Gastroesophageal sphincter (tissue), 4 donors: ENCODE measurements at regions not wholly inside any gene's neighbourhood (a gene's known extent, or its start where the extent isn't known, plus 50 kb on each side); places are given as distances from the start of the nearest gene placed in this dataset.

ENCODE experiments used
- ATAC-seq: fragments of 150-250 bp; one replicate; pipeline ENCODE4 v1.9.1; 2016; ENCODE audit warnings: mild to moderate bottlenecking, moderate library complexity
- H3K27ac ChIP-seq, 4 donors: fragments of 200-600 bp; sonication (generic) in 3 of 4; 1 replicate in 3 of 4; 2 replicates in 1 of 4; pipeline ENCODE4 v1.5.1; 2016 to 2019
- H3K27me3 ChIP-seq: fragments of 200-600 bp; sonication (generic); one replicate; pipeline ENCODE4 v1.5.1; 2019
- H3K36me3 ChIP-seq, 2 donors: fragments of 200-600 bp; sonication (generic); one replicate each; pipeline ENCODE4 v1.5.1; 2019; ENCODE audit warnings: control low read depth in 1 of 2
- H3K4me1 ChIP-seq, 3 donors: fragments of 200-600 bp; sonication (generic); 1 replicate in 2 of 3; 2 replicates in 1 of 3; pipeline ENCODE4 v1.5.1; 2016 to 2019; ENCODE audit warnings: control low read depth in 2 of 3
- H3K4me3 ChIP-seq, 2 donors: fragments of 200-600 bp; sonication (generic); one replicate each; pipeline ENCODE4 v1.5.1; 2019; ENCODE audit warnings: mild to moderate bottlenecking in 1 of 2, moderate library complexity in 1 of 2
- H3K9me3 ChIP-seq, 3 donors: fragments of 200-600 bp; sonication (generic); one replicate each; pipeline ENCODE4 v1.5.1; 2017 to 2019; ENCODE audit warnings: control low read depth in 2 of 3
- CTCF ChIP-seq, 4 experiments: fragments of 200-600 bp in 2 of 4; fragments of 450-650 bp in 2 of 4; sonication (generic) in 1 of 4; IDR thresholded peaks; one replicate each; pipeline ENCODE4 v1.5.1; 2017 to 2019; ENCODE audit warnings: antibody characterized with exemption in 4 of 4, mild to moderate bottlenecking in 2 of 4, moderate library complexity in 2 of 4
- EP300 ChIP-seq: sonication (generic); formaldehyde crosslinking; IDR thresholded peaks from one replicate; pipeline ENCODE4 v1.6.1; 2017; ENCODE audit warnings: antibody characterized with exemption, mild to moderate bottlenecking
- POLR2A ChIP-seq, 2 donors: fragments of 450-650 bp; IDR thresholded peaks; one replicate each; pipeline ENCODE4 v1.6.1; 2017; ENCODE audit warnings: antibody characterized with exemption in 2 of 2, mild to moderate bottlenecking in 2 of 2, moderate library complexity in 1 of 2
- POLR2AphosphoS5 ChIP-seq: sonication (generic); formaldehyde crosslinking; IDR thresholded peaks from one replicate; pipeline ENCODE4 v1.6.1; 2017; ENCODE audit warnings: antibody characterized with exemption
- WGBS, 2 donors: methylation state at CpG; one replicate each; pipeline ENCODE4 v1.1.5; 2018; ENCODE audit warnings: low coverage in 1 of 2; 5-methylcytosine and 5-hydroxymethylcytosine counted together

DNA sequence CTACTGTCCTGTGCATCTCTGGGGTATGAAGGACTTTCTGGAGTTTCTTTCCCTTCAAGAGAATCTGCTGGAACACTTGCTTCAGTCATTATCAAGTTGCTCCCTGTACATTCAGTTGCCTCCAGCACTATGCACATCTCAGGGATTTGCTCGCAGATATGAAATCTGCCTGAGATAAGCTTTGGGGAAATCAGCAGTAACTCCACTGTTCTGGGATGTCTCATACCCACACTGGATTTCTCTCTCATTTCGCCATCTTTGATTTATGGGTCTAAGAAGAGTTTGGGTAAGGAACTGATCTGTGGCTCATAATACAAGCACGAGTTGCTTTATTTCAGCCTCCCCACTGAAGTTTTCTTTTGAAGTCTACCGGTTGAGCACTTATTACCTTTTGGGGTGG is 585.6 kb downstream of the PSAT1 start:
- no peaks in the 10 kb centered on the region for H3K27me3 ChIP-seq
- ATAC-seq, result no peak

GRCh38 chr9:78884611-78885150 is 587.8 kb downstream of the PSAT1 start:
- Histone ChIP-seq H3K36me3 (no peaks in the 10 kb centered on the region), H3K9me3 (peaks cover 0 to 3% (median 0%) of the 10 kb centered on the region in 3 donors), H3K4me1 (no peaks in the 10 kb centered on the region), H3K27ac (no peak overlapping the region), H3K27me3 (no peaks in the 10 kb centered on the region), H3K4me3 (no peak overlapping the region)
- WGBS, 2 donors, result 94% methylated on average over 4 of the region's 4 CpGs; no CpG with 5 or more reads in 1 of the 2 donors
- ATAC-seq, result no peak
- no peak for TF ChIP-seq POLR2A (IDR thresholded peaks at IDR 0.05)
- TF ChIP-seq CTCF (IDR thresholded peaks at IDR 0.05), result no peak
- no peak for TF ChIP-seq POLR2AphosphoS5
- no peak for TF ChIP-seq EP300

More for the DNA sequence above, 585.6 kb downstream of the PSAT1 start:
- H3K27ac ChIP-seq, result no peak overlapping the region
- TF ChIP-seq EP300 (no peak), POLR2AphosphoS5 (no peak), CTCF (IDR thresholded peaks at IDR 0.05) (no peak), POLR2A (IDR thresholded peaks at IDR 0.05) (no peak)
- H3K4me1 ChIP-seq, result no peaks in the 10 kb centered on the region
- H3K4me3 ChIP-seq, result no peak overlapping the region
- no peaks in the 10 kb centered on the region for H3K9me3 ChIP-seq
- WGBS, 2 donors, result 87 to 96% methylated on average over 3 to 4 of the region's 4 CpGs
- no peaks in the 10 kb centered on the region for H3K36me3 ChIP-seq

- H3K36me3 ChIP-seq, result no peaks in the 10 kb centered on the region
- ATAC-seq, result no peak
- no peak overlapping the region for H3K27ac ChIP-seq
- peaks cover 0 to 17% (median 0%) of the 10 kb centered on the region in 3 donors for H3K9me3 ChIP-seq
- H3K4me1 ChIP-seq, result no peaks in the 10 kb centered on the region
- WGBS, 2 donors, result 64% methylated on average over 1 of the region's 1 CpG; no CpG with 5 or more reads in 1 of the 2 donors
- no peak for TF ChIP-seq POLR2AphosphoS5
- TF ChIP-seq POLR2A (IDR thresholded peaks at IDR 0.05), result no peak
- TF ChIP-seq CTCF (IDR thresholded peaks at IDR 0.05), result no peak
- TF ChIP-seq EP300, result no peak
- H3K27me3 ChIP-seq, result no peaks in the 10 kb centered on the region
- H3K4me3 ChIP-seq, result no peak overlapping the region
Observed at GRCh38 chr9:78892182-78892581, 595.3 kb downstream of the PSAT1 start.

- H3K4me3 ChIP-seq, result no peak overlapping the region
- H3K4me1 ChIP-seq, result no peaks in the 10 kb centered on the region
- H3K27ac ChIP-seq, result no peak overlapping the region
- peaks cover 0 to 17% (median 0%) of the 10 kb centered on the region in 3 donors for H3K9me3 ChIP-seq
- no peak for ATAC-seq
- no peak for TF ChIP-seq CTCF (IDR thresholded peaks at IDR 0.05)
- no peak for TF ChIP-seq POLR2A (IDR thresholded peaks at IDR 0.05)
- TF ChIP-seq POLR2AphosphoS5, result no peak
- TF ChIP-seq EP300, result no peak
- no peaks in the 10 kb centered on the region for H3K27me3 ChIP-seq
- H3K36me3 ChIP-seq, result no peaks in the 10 kb centered on the region
Observed at GRCh38 chr9:78892769-78893168, 595.8 kb downstream of the PSAT1 start.

GRCh38 chr9:78893774-78894401 is 597.0 kb downstream of the PSAT1 start:
- no peak for ATAC-seq
- WGBS, 2 donors, result 73 to 89% methylated on average over 2 of the region's 2 CpGs

More at GRCh38 chr9:78893774-78894401, 597.0 kb downstream of the PSAT1 start:
- H3K9me3 ChIP-seq, result peaks cover 0 to 17% (median 0%) of the 10 kb centered on the region in 3 donors
- H3K27me3 ChIP-seq, result no peaks in the 10 kb centered on the region
- H3K36me3 ChIP-seq, result no peaks in the 10 kb centered on the region
- no peak overlapping the region for H3K4me3 ChIP-seq
- TF ChIP-seq POLR2AphosphoS5 (no peak), POLR2A (IDR thresholded peaks at IDR 0.05) (no peak), EP300 (no peak), CTCF (IDR thresholded peaks at IDR 0.05) (no peak)
- no peak overlapping the region for H3K27ac ChIP-seq
- no peaks in the 10 kb centered on the region for H3K4me1 ChIP-seq
